GM12874 (cell line): ENCODE measurements at regions not wholly inside any gene's neighbourhood (a gene's known extent, or its start where the extent isn't known, plus 50 kb on each side); places are given as distances from the start of the nearest gene placed in this dataset.

Experiments used
- TF ChIP-seq, protein P1 (sequence below): IDR thresholded peaks from 2 replicates; pipeline ENCODE4 v1.5.1; 2011; ENCODE audit warnings: low read depth, mild to moderate bottlenecking, control low read depth, low read length, moderate library complexity; ENCODE audit not compliant: insufficient read depth

DNA sequence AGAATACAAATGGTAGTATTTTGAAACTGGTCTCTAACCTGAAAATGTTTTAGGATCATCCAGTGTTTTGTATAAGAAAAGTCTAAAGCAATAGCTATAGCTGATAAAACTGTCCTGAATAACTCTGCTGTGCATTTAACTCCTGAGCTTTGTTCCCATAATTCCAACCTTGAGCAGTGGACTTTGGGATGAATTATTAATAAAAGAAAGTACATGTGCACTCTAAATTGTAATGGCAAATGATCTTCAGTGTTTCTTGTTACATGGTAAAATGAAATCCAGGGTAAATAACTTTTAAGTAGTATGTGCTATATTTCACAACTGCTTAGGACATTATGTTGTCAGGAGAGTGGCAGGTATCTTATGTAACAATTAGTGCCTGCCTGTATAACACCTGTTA is 345.6 kb downstream of the SLC16A7 start:
- TF ChIP-seq, protein P1, sequence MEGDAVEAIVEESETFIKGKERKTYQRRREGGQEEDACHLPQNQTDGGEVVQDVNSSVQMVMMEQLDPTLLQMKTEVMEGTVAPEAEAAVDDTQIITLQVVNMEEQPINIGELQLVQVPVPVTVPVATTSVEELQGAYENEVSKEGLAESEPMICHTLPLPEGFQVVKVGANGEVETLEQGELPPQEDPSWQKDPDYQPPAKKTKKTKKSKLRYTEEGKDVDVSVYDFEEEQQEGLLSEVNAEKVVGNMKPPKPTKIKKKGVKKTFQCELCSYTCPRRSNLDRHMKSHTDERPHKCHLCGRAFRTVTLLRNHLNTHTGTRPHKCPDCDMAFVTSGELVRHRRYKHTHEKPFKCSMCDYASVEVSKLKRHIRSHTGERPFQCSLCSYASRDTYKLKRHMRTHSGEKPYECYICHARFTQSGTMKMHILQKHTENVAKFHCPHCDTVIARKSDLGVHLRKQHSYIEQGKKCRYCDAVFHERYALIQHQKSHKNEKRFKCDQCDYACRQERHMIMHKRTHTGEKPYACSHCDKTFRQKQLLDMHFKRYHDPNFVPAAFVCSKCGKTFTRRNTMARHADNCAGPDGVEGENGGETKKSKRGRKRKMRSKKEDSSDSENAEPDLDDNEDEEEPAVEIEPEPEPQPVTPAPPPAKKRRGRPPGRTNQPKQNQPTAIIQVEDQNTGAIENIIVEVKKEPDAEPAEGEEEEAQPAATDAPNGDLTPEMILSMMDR: no peak

DNA sequence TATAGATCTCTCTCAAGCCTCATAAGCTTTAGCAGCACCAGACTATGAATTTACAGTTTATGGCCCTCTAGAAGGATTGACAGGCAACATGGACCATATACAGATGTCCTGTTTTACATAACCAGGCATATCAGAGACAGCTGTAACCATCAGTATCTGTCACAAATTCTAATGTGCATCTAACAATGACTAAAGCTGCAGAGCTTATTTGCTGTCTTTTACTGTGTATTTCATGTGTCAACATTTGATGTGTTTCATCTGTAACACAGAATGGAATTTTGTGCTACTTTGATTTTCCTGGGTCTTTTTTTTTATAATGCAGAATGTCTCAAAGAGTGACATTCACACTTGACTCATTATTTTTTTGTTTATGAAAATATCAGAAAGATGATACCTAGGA is 348.3 kb downstream of the SLC16A7 start:
- TF ChIP-seq, protein P1: no peak

DNA sequence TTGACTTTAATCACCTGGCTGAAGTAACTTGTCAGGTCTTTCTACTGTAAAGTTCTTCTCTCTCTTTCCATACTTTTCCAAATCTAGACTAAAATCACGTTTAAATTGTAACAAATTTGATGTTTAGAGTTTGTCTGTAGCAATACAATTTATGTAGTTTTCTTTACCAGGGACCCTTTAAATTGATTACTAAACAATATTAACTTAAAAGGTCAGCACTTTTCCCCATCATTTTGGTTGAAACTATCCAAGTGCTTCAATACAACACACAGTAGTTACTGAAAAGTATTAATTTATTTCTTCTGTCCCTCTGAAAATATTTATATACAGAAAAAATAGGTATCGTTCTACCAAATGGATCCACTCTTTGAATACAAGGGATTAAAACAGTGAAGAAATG is 350.8 kb downstream of the SLC16A7 start:
- TF ChIP-seq, protein P1: no peak

DNA sequence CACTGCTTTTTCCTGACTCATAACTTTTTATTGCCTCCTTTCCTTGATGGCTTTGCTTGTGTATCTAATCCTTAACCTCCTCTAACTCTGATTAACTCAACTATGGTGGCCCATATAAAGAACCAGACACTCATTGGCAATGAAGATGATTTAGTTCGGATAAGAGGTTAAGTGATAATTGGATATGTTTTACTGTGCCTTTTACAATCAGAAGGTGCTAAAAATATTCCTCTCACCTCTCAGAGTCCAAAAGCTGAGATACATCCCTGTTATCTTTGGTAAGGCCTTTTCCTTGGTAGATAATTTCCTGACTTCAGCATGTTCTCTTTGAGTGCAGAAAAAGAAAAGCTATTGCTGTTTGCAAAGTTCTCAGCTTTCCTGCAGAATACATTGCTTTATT is 367.7 kb downstream of the SLC16A7 start:
- TF ChIP-seq, protein P1: no peak

DNA sequence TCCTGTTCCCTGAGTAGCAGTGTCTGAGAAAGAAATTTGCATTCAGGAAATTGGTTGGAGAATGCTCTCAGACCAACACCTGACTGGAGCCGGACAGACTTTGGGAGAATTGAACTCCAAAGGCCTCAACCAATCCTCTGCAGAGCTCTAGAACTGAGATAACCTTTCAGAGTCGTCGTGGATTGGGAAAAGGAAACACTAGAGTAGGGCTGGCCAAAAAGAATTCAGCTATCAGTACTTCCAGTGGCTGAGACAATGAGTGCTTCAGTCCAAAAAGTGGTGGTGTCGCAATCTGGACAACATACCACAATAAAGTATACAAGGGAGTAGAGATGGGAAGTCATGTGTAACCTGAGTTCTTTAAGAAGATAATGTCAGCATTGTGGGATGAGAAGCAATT is 377.1 kb downstream of the SLC16A7 start:
- TF ChIP-seq, protein P1: no peak

DNA sequence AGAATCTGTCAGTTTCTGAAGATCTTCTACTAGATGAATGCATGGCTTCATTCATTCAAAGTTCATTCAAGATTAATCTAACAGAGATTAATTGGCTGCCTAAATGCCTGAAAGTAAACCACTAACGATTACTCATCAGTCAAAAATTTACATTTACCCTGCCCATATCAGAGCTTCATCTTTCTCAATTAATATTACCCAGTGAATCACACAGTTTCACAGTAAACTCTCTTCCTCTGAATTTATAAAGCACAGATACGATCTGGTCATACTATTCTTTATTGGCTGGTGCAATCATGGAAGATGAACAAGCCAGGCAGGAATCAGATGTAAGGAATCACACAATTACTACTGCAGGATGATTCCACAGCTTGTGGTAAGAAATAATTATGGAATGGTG is 377.7 kb downstream of the SLC16A7 start:
- TF ChIP-seq, protein P1: no peak

DNA sequence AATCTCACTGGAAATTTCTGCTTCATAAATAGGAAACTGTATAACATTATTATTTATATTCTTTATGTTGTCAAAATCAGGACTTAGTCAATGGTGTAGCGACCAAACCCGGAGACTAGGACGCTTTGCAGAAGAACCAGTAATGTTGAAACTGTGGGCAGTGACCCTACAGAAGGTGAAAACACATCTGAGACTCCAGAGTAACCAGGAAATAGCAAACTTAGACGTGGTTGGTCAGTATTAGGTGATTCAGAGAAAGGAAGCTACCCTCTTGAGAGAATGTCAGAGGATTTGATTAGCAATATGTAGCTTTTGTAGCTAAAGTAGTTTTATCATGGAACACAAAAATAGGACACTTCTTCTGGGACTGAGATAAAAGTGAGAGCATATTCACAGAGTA is 381.9 kb downstream of the SLC16A7 start:
- TF ChIP-seq, protein P1: no peak

DNA sequence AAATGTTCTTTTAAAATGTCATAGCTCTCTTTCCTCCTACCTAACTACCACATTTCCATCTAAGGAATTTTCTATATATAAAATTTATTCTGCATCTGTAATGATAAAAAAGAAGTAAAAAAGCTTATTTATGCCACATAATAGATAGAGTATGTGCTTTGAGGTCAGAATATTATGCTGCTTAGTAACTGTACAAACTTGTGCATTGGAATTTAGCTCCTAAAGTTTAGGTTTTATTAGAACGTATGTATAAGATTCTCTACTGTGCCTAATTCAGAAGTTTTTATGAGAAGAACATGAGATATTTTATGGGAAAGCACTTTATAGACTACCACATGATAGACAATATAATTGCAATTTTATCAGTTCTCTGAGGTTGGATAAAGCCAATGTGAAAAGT is 384.6 kb downstream of the SLC16A7 start:
- TF ChIP-seq, protein P1: no peak
